OCI-LY7 (cell line): ENCODE measurements at regions not wholly inside any gene's neighbourhood (a gene's known extent, or its start where the extent isn't known, plus 50 kb on each side); places are given as distances from the start of the nearest gene placed in this dataset.

ENCODE experiments used
- CTCF ChIP-seq: fragments of 200-600 bp; sonication (generic); conservative IDR thresholded peaks from 2 replicates; pipeline ENCODE4 v1.5.1; 2014; ENCODE audit warnings: mild to moderate bottlenecking, antibody characterized with exemption, low read length, moderate library complexity, mixed read lengths
- EZH2phosphoT487 ChIP-seq: fragments of 200-600 bp; sonication (generic); IDR thresholded peaks from 2 replicates; pipeline ENCODE4 v1.6.1; 2018; ENCODE audit warnings: low read depth, borderline replicate concordance, mild to moderate bottlenecking, mixed run types, antibody characterized with exemption, low read length, moderate library complexity, mixed read lengths

GRCh38 chr19:27775395-27775794, 1437.6 kb downstream of the UQCRFS1 start:
- TF ChIP-seq CTCF (no peak), EZH2phosphoT487 (no peak)
